ENCODE measurements at regions not wholly inside any gene's neighbourhood (a gene's known extent, or its start where the extent isn't known, plus 50 kb on each side); places are given as distances from the start of the nearest gene placed in this dataset.

DNA sequence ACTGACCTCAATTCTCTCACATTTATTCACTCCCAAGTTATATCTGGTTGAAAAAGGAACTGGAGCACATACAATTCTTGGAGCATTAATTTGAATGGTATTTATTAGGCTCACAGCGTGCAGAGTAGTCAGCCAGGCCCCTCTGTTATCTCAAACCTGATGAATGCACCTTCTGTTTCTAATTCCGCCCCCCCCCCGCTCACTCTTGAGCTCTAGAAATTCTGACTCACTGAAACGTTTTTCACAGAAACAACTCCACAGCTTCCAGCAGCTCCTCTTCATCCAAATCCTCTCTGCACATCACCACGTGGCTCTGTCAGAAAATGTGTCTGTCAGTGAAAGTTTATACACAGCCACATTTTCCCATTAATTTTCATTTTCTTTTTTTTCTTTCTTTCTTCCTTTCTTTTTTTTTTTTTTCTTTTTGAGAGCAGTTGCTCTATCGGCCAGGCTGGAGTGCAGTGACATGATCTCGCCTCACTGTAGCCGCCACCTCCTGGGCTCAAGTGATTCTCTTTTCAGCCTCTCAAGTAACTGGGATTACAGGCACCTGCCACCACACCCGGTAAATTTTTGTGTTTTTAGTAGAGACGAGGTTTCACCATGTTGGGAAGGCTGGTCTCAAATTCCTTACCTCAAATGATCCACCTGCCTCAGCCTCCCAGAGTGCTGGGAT is 109.4 kb downstream of the TBXT start (continued):
- no peak for TF ChIP-seq ZNF331 (CRISPR knock-in tag; IDR thresholded peaks at IDR 0.05; ENCODE audit: low read depth)
- TF ChIP-seq POLR2AphosphoS5 (IDR thresholded peaks at IDR 0.05; ENCODE audit: low read depth), result no peak
- TF ChIP-seq, protein P1, sequence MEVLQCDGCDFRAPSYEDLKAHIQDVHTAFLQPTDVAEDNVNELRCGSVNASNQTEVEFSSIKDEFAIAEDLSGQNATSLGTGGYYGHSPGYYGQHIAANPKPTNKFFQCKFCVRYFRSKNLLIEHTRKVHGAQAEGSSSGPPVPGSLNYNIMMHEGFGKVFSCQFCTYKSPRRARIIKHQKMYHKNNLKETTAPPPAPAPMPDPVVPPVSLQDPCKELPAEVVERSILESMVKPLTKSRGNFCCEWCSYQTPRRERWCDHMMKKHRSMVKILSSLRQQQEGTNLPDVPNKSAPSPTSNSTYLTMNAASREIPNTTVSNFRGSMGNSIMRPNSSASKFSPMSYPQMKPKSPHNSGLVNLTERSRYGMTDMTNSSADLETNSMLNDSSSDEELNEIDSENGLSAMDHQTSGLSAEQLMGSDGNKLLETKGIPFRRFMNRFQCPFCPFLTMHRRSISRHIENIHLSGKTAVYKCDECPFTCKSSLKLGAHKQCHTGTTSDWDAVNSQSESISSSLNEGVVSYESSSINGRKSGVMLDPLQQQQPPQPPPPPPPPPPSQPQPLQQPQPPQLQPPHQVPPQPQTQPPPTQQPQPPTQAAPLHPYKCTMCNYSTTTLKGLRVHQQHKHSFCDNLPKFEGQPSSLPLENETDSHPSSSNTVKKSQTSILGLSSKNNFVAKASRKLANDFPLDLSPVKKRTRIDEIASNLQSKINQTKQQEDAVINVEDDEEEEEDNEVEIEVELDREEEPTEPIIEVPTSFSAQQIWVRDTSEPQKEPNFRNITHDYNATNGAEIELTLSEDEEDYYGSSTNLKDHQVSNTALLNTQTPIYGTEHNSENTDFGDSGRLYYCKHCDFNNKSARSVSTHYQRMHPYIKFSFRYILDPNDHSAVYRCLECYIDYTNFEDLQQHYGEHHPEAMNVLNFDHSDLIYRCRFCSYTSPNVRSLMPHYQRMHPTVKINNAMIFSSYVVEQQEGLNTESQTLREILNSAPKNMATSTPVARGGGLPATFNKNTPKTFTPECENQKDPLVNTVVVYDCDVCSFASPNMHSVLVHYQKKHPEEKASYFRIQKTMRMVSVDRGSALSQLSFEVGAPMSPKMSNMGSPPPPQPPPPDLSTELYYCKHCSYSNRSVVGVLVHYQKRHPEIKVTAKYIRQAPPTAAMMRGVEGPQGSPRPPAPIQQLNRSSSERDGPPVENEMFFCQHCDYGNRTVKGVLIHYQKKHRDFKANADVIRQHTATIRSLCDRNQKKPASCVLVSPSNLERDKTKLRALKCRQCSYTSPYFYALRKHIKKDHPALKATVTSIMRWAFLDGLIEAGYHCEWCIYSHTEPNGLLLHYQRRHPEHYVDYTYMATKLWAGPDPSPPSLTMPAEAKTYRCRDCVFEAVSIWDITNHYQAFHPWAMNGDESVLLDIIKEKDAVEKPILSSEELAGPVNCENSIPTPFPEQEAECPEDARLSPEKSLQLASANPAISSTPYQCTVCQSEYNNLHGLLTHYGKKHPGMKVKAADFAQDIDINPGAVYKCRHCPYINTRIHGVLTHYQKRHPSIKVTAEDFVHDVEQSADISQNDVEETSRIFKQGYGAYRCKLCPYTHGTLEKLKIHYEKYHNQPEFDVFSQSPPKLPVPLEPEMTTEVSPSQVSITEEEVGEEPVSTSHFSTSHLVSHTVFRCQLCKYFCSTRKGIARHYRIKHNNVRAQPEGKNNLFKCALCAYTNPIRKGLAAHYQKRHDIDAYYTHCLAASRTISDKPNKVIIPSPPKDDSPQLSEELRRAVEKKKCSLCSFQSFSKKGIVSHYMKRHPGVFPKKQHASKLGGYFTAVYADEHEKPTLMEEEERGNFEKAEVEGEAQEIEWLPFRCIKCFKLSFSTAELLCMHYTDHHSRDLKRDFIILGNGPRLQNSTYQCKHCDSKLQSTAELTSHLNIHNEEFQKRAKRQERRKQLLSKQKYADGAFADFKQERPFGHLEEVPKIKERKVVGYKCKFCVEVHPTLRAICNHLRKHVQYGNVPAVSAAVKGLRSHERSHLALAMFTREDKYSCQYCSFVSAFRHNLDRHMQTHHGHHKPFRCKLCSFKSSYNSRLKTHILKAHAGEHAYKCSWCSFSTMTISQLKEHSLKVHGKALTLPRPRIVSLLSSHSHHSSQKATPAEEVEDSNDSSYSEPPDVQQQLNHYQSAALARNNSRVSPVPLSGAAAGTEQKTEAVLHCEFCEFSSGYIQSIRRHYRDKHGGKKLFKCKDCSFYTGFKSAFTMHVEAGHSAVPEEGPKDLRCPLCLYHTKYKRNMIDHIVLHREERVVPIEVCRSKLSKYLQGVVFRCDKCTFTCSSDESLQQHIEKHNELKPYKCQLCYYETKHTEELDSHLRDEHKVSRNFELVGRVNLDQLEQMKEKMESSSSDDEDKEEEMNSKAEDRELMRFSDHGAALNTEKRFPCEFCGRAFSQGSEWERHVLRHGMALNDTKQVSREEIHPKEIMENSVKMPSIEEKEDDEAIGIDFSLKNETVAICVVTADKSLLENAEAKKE (CRISPR knock-in tag; IDR thresholded peaks at IDR 0.05), result no peak
- TF ChIP-seq, protein P2, sequence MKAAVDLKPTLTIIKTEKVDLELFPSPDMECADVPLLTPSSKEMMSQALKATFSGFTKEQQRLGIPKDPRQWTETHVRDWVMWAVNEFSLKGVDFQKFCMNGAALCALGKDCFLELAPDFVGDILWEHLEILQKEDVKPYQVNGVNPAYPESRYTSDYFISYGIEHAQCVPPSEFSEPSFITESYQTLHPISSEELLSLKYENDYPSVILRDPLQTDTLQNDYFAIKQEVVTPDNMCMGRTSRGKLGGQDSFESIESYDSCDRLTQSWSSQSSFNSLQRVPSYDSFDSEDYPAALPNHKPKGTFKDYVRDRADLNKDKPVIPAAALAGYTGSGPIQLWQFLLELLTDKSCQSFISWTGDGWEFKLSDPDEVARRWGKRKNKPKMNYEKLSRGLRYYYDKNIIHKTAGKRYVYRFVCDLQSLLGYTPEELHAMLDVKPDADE (IDR thresholded peaks at IDR 0.05), result no peak
- TF ChIP-seq EZH2 (IDR thresholded peaks at IDR 0.05; ENCODE audit: low read depth, unreplicated experiment), result no peak

DNA sequence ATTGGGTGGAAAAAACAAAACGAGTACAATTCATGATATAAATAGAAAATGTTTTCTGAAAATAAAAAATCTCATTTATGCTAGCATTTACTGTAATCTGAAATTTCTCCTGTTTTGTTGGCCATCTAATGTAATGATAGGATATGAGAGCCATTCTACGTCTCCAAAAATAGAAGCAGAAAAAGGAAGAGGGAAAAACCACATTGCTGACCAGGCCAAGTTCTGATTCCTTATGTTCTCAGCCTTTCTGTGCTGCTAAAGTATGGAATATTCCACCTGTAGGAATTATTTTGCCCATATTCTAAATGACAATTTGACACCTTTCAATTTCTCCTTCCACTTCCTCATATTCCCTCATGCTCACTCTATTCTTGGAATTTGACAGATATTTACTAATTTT is 110.2 kb downstream of the TBXT start:
- Histone ChIP-seq H3K36me3 (ENCODE audit: insufficient read depth) (peaks cover 3% of the 10 kb centered on the region; the same call in 1 of the 2 replicates), H4K20me1 (replicated peaks; ENCODE audit: insufficient read depth) (no peaks in the 10 kb centered on the region), H3K27me3 (ENCODE audit: insufficient read depth) (no peaks in the 10 kb centered on the region), H3F3A (replicated peaks; ENCODE audit: low read depth) (no peaks in the 10 kb centered on the region), H3K79me2 (replicated peaks; ENCODE audit: insufficient read depth) (no peaks in the 10 kb centered on the region), H3K4me2 (no peak overlapping the region), H2AFZ (no peak overlapping the region), H3K27ac (ENCODE audit: low read depth) (no peak overlapping the region), H3K4me3 (no peak overlapping the region), H3K4me1 (ENCODE audit: insufficient read depth) (no peaks in the 10 kb centered on the region), H3K9me2 (ENCODE audit: insufficient read depth) (no peaks in the 10 kb centered on the region)
- H3K4me3 Mint-ChIP-seq, result no peak overlapping the region
- TF ChIP-seq STAT1 (IDR thresholded peaks at IDR 0.05; ENCODE audit: unreplicated experiment) (no peak), JUNB (IDR thresholded peaks at IDR 0.05; ENCODE audit: unreplicated experiment) (no peak), CREB1 (CRISPR knock-in tag; IDR thresholded peaks at IDR 0.05; ENCODE audit: low read depth) (no peak), POLR2AphosphoS5 (IDR thresholded peaks at IDR 0.05; ENCODE audit: low read depth) (no peak), ZNF331 (CRISPR knock-in tag; IDR thresholded peaks at IDR 0.05; ENCODE audit: low read depth) (no peak), NANOG (IDR thresholded peaks at IDR 0.05; ENCODE audit: borderline replicate concordance) (no peak), ZNF114 (CRISPR knock-in tag; IDR thresholded peaks at IDR 0.05) (no peak), EZH2 (IDR thresholded peaks at IDR 0.05; ENCODE audit: low read depth, unreplicated experiment) (no peak)
- TF ChIP-seq, protein P3, sequence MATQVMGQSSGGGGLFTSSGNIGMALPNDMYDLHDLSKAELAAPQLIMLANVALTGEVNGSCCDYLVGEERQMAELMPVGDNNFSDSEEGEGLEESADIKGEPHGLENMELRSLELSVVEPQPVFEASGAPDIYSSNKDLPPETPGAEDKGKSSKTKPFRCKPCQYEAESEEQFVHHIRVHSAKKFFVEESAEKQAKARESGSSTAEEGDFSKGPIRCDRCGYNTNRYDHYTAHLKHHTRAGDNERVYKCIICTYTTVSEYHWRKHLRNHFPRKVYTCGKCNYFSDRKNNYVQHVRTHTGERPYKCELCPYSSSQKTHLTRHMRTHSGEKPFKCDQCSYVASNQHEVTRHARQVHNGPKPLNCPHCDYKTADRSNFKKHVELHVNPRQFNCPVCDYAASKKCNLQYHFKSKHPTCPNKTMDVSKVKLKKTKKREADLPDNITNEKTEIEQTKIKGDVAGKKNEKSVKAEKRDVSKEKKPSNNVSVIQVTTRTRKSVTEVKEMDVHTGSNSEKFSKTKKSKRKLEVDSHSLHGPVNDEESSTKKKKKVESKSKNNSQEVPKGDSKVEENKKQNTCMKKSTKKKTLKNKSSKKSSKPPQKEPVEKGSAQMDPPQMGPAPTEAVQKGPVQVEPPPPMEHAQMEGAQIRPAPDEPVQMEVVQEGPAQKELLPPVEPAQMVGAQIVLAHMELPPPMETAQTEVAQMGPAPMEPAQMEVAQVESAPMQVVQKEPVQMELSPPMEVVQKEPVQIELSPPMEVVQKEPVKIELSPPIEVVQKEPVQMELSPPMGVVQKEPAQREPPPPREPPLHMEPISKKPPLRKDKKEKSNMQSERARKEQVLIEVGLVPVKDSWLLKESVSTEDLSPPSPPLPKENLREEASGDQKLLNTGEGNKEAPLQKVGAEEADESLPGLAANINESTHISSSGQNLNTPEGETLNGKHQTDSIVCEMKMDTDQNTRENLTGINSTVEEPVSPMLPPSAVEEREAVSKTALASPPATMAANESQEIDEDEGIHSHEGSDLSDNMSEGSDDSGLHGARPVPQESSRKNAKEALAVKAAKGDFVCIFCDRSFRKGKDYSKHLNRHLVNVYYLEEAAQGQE (IDR thresholded peaks at IDR 0.05; ENCODE audit: unreplicated experiment), result no peak
- H3K9me3 Mint-ChIP-seq, result peaks cover 26% of the 10 kb centered on the region
- peaks cover 13% of the 10 kb centered on the region for H3K4me1 Mint-ChIP-seq
- no peak overlapping the region for H3K27ac Mint-ChIP-seq
- H3K36me3 Mint-ChIP-seq (ENCODE audit: low read depth), result peaks cover 20% of the 10 kb centered on the region
- ATAC-seq (no peak), DNase-seq (ENCODE audit: low spot score) (no peak)
- H3K27me3 Mint-ChIP-seq (ENCODE audit: insufficient read depth, low read depth, poor library complexity), result peaks cover 3% of the 10 kb centered on the region

Data from GM23338 (cell line).